ENCODE measurements at regions not wholly inside any gene's neighbourhood (a gene's known extent, or its start where the extent isn't known, plus 50 kb on each side); places are given as distances from the start of the nearest gene placed in this dataset.

GRCh38 chr5:152650413-152650812 is 245.3 kb upstream of the NMUR2 start:
- TF ChIP-seq ELK1 (IDR thresholded peaks at IDR 0.05; ENCODE audit: low read depth, low read length) (no peak), POLR2A (IDR thresholded peaks at IDR 0.05; ENCODE audit: low read depth, low read length) (no peak), CTCF (IDR thresholded peaks at IDR 0.05 in 2 of 3, conservative IDR thresholded peaks at IDR 0.05 in 1 of 3; ENCODE audit: control insufficient read depth in 2 of 3, extremely low read depth in 1 of 3, insufficient read depth in 1 of 3, low read depth in 3 of 3, low read length in 3 of 3) (no peak)
